Loucy (cell line): ENCODE measurements at regions not wholly inside any gene's neighbourhood (a gene's known extent, or its start where the extent isn't known, plus 50 kb on each side); places are given as distances from the start of the nearest gene placed in this dataset.

Experiments
- H2AFZ ChIP-seq: fragments of 200-600 bp; sonication (generic); 2 replicates; pipeline ENCODE4 v1.6.0; 2016; ENCODE audit warnings: antibody characterized with exemption, mild to moderate bottlenecking, low read length, moderate library complexity
- H3F3A ChIP-seq: fragments of 200-600 bp; 2 replicates; pipeline ENCODE4 v1.6.0; 2016; ENCODE audit warnings: antibody characterized with exemption, low read depth, mild to moderate bottlenecking
- H3K27me3 ChIP-seq: fragments of 200-600 bp; sonication (generic); 2 replicates; pipeline ENCODE4 v1.6.1; 2014; ENCODE audit warnings: low read length, mild to moderate bottlenecking; ENCODE audit not compliant: insufficient read depth, poor library complexity, severe bottlenecking
- H3K36me3 ChIP-seq: fragments of 200-600 bp; sonication (generic); 2 replicates; pipeline ENCODE4 v1.6.1; 2016; ENCODE audit warnings: low read length; ENCODE audit not compliant: insufficient read depth
- H3K4me1 ChIP-seq: fragments of 200-600 bp; sonication (generic); 2 replicates; pipeline ENCODE4 v1.5.1; 2014; ENCODE audit warnings: low read length, mild to moderate bottlenecking; ENCODE audit not compliant: insufficient read depth, poor library complexity, severe bottlenecking
- H3K4me2 ChIP-seq: fragments of 200-600 bp; sonication (generic); 2 replicates; pipeline ENCODE4 v1.6.0; 2014; ENCODE audit warnings: antibody characterized with exemption, low read length, low read depth, mild to moderate bottlenecking; ENCODE audit not compliant: poor library complexity, severe bottlenecking
- H3K4me3 ChIP-seq: fragments of 200-600 bp; sonication (generic); 2 replicates; pipeline ENCODE4 v1.5.1; 2014; ENCODE audit warnings: low read length, mild to moderate bottlenecking, mixed read lengths; ENCODE audit not compliant: poor library complexity, severe bottlenecking
- H3K79me2 ChIP-seq: fragments of 200-600 bp; sonication (generic); 2 replicates; pipeline ENCODE4 v1.6.1; 2014; ENCODE audit warnings: low read length; ENCODE audit not compliant: insufficient read depth
- H3K9ac ChIP-seq: fragments of 200-600 bp; sonication (generic); 2 replicates; pipeline ENCODE4 v1.6.0; 2014; ENCODE audit warnings: mild to moderate bottlenecking, low read depth, low read length, moderate library complexity; ENCODE audit not compliant: poor library complexity, severe bottlenecking
- H3K9me2 ChIP-seq: fragments of 200-600 bp; sonication (generic); replicated peaks from 2 replicates; pipeline ENCODE4 v1.6.1; 2016; ENCODE audit warnings: low read depth, low read length, mixed read lengths
- H3K9me3 ChIP-seq: fragments of 200-600 bp; sonication (generic); 2 replicates; pipeline ENCODE4 v1.6.1; 2014; ENCODE audit warnings: mild to moderate bottlenecking, antibody characterized with exemption, low read length, low read depth; ENCODE audit not compliant: insufficient read depth
- H4K20me1 ChIP-seq: fragments of 200-600 bp; sonication (generic); 2 replicates; pipeline ENCODE4 v1.6.0; 2014; ENCODE audit warnings: antibody characterized with exemption, low read length, mild to moderate bottlenecking; ENCODE audit not compliant: insufficient read depth, poor library complexity, severe bottlenecking
- CTCF ChIP-seq: fragments of 200-600 bp; sonication (generic); conservative IDR thresholded peaks from 2 replicates; pipeline ENCODE4 v1.5.1; 2014; ENCODE audit warnings: mild to moderate bottlenecking, antibody characterized with exemption, low read length
- EZH2phosphoT487 ChIP-seq: fragments of 200-600 bp; IDR thresholded peaks from 2 replicates; pipeline ENCODE4 v1.6.1; 2018; ENCODE audit warnings: antibody characterized with exemption, mild to moderate bottlenecking, moderate library complexity, borderline replicate concordance

GRCh38 chr4:136637071-136637777, 895.1 kb downstream of the PCDH18 start:
- Histone ChIP-seq H3F3A (no peaks in the 10 kb centered on the region), H4K20me1 (no peaks in the 10 kb centered on the region), H2AFZ (no peak overlapping the region), H3K27me3 (no peaks in the 10 kb centered on the region), H3K9ac (no peak overlapping the region), H3K9me2 (no peaks in the 10 kb centered on the region), H3K36me3 (no peaks in the 10 kb centered on the region), H3K79me2 (no peaks in the 10 kb centered on the region), H3K4me3 (no peak overlapping the region), H3K4me2 (no peak overlapping the region), H3K4me1 (no peaks in the 10 kb centered on the region), H3K9me3 (no peaks in the 10 kb centered on the region)
- TF ChIP-seq EZH2phosphoT487 = no peak
- peak; percentile 66 for TF ChIP-seq CTCF

GRCh38 chr4:136636155-136636554, 896.1 kb downstream of the PCDH18 start:
- H3K9me2 ChIP-seq = no peaks in the 10 kb centered on the region
- H3K9ac ChIP-seq = no peak overlapping the region
- no peaks in the 10 kb centered on the region for H3K79me2 ChIP-seq

GRCh38 chr4:136634121-136634520, 898.2 kb downstream of the PCDH18 start:
- no peaks in the 10 kb centered on the region for H3K27me3 ChIP-seq
- TF ChIP-seq CTCF (no peak), EZH2phosphoT487 (no peak)
- H3F3A ChIP-seq = no peaks in the 10 kb centered on the region
- H3K79me2 ChIP-seq = no peaks in the 10 kb centered on the region
- H4K20me1 ChIP-seq = no peaks in the 10 kb centered on the region
- H3K9me2 ChIP-seq = no peaks in the 10 kb centered on the region
- H3K36me3 ChIP-seq = no peaks in the 10 kb centered on the region
- H3K9ac ChIP-seq = no peak overlapping the region
- no peak overlapping the region for H3K4me2 ChIP-seq
- no peak overlapping the region for H3K4me3 ChIP-seq
- no peaks in the 10 kb centered on the region for H3K9me3 ChIP-seq
- no peaks in the 10 kb centered on the region for H3K4me1 ChIP-seq
- no peak overlapping the region for H2AFZ ChIP-seq

More at GRCh38 chr4:136636155-136636554, 896.1 kb downstream of the PCDH18 start:
- Histone ChIP-seq H3F3A (no peaks in the 10 kb centered on the region), H2AFZ (no peak overlapping the region), H3K9me3 (no peaks in the 10 kb centered on the region), H3K4me1 (no peaks in the 10 kb centered on the region), H3K36me3 (no peaks in the 10 kb centered on the region), H3K4me2 (no peak overlapping the region), H4K20me1 (no peaks in the 10 kb centered on the region), H3K4me3 (no peak overlapping the region), H3K27me3 (no peaks in the 10 kb centered on the region)
- TF ChIP-seq CTCF = no peak
- TF ChIP-seq EZH2phosphoT487 = no peak
